OCI-LY1 (cell line): ENCODE measurements at regions not wholly inside any gene's neighbourhood (a gene's known extent, or its start where the extent isn't known, plus 50 kb on each side); places are given as distances from the start of the nearest gene placed in this dataset.

Experiments
- EZH2 ChIP-seq: fragments of 200-600 bp; sonication (generic), shearing (Covaris generic); IDR thresholded peaks from 2 replicates; pipeline ENCODE4 v1.8.0; 2017; ENCODE audit warnings: borderline replicate concordance, mixed run types, mild to moderate bottlenecking, antibody characterized with exemption, low read length, moderate library complexity, mixed read lengths
- TF ChIP-seq, protein P1 (sequence below): fragments of 200-600 bp; sonication (generic), shearing (Covaris generic); IDR thresholded peaks from 2 replicates; pipeline ENCODE4 v1.5.1; 2017; ENCODE audit warnings: mild to moderate bottlenecking, antibody characterized with exemption, low read length, moderate library complexity, mixed read lengths

DNA sequence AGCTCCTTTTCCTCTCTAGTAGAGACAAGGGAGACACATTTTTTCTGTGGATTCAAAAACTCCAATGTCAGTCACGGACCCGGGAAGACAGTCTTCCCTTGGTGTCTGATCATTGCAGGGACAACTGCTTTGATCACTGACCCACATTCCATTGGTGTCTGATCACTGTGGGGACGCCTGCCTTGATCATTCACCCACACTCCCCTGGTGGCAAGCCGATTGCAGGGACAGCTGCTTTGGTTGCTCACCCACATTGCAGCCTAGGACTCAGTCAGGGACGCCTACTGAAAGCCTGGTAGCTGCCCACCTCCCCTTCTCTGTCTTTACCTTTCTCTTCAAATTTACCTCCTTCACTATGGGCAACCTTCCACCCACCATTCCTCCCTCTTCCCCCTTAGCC, 206.6 kb upstream of the DUSP10 start:
- TF ChIP-seq, protein P1, sequence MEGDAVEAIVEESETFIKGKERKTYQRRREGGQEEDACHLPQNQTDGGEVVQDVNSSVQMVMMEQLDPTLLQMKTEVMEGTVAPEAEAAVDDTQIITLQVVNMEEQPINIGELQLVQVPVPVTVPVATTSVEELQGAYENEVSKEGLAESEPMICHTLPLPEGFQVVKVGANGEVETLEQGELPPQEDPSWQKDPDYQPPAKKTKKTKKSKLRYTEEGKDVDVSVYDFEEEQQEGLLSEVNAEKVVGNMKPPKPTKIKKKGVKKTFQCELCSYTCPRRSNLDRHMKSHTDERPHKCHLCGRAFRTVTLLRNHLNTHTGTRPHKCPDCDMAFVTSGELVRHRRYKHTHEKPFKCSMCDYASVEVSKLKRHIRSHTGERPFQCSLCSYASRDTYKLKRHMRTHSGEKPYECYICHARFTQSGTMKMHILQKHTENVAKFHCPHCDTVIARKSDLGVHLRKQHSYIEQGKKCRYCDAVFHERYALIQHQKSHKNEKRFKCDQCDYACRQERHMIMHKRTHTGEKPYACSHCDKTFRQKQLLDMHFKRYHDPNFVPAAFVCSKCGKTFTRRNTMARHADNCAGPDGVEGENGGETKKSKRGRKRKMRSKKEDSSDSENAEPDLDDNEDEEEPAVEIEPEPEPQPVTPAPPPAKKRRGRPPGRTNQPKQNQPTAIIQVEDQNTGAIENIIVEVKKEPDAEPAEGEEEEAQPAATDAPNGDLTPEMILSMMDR = no peak
- TF ChIP-seq EZH2 = no peak
